A172 (cell line): ENCODE measurements at regions not wholly inside any gene's neighbourhood (a gene's known extent, or its start where the extent isn't known, plus 50 kb on each side); places are given as distances from the start of the nearest gene placed in this dataset.
"Not testable (repeated sequence)": the region's sequence is repeated elsewhere in the genome, so short reads cannot be mapped to it uniquely, and the experiment has no call there.

Experiments
- DNase-seq: peaks from one replicate; pipeline ENCODE4 v3.0.0-alpha.2; 2015; ENCODE audit warnings: low spot score

DNA sequence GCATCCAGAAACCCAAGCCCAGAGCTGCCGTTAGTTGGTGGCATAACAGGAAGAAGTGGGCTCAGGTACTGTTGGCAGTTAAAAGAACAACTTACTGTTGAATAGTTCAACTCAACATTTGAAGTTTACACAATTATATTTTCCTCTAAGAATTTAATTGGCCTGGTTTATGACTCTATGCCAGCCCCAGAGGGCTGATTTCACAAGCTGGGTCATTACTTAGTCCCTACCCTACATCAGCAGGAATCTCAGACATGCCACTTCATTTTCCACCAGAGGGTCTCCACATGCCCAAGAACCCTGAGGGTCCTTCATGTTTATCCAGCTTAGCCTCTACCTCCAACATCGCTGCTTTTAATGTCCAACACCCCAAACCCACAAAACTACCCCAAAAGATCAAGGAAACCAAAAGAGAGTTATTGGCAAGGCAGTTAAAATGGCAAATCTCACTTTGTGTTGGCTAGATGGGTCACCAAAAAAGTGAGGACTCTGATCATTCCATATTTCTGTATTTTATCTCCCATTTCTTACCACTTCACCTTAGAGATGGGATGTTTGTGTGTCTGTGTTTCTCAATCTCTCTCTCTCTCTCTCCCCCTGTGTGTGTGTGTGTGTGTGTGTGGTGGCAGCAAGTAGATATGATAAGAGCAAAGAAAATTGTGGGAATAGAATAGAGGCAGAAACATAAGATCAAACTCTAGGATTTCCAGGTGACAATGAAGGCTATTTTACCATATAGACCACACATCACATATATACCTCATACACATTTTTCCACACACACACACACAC, 112.5 kb upstream of the TBX18 start:
- no peak for DNase-seq

DNA sequence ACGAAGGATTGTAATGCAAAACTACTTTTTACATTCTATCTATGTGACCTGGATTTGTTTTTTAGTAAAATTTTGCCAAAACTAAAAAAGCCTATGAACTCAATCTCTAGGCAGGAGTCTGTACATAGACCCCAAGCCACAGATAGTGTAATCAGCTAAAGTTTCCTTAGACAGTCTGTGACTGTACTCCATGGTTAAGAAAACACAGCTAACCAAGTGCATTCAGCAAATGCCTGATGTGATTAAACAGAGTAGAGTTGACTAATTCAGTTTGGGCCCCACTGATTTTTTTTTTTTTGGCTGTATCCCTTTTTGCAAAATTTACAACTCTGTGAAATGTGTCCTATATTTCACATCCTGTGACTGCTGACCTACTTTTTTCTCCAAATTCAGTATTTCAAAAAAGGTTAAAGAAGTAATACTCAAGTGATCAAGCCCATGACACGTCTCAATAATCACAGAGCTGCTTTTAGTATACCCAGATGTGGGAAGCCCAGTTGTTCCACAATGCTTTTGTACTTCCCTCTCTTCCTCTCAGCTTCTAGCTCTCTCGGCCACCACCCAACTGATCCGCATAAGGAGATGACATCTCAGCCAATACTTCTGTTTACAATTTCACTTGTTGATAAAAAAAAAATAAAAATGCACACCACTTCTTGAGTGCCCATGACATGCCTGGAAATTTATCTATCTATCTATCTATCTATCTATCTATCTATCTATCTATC, 108.8 kb upstream of the TBX18 start:
- no peak for DNase-seq

DNA sequence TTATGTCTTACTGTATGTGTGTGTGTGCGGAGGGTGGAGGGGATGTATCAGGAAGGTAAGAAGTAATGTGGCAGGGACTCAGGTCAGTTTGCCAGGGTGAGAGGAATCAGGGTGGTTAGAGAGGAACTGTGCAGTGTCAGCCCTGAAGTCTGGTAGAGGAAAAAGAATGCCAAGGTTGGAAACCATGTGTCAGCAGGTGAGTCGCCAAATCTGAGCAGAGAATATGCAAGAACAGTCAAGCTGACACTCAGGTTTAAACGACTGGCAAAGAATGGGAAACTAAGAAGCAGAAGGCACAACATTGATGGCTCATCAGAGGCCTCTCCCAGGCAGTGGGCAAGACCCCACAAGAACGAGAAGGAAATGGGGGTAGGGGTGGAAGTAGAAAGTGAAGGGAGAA, 107.5 kb upstream of the TBX18 start:
- DNase-seq: no peak

DNA sequence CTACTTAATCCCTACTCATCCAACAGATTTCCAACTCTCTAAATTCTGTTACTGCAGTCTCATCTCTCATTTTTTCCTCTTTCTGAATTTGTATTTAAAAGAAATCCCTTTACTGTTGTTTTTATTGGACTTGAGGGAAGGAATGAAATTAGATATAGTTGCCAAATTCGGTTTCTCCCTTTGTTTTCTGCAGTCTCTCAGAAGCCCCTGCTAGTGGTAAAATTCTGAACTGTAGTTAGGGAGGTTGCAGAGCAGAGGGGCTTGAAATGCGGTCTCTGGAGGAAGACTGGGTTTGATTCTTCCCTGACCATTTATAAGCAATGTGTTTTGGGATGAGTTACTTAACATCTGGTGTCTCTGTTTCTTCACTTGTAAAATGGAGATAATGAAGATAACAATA, 106.3 kb upstream of the TBX18 start:
- DNase-seq: no peak

DNA sequence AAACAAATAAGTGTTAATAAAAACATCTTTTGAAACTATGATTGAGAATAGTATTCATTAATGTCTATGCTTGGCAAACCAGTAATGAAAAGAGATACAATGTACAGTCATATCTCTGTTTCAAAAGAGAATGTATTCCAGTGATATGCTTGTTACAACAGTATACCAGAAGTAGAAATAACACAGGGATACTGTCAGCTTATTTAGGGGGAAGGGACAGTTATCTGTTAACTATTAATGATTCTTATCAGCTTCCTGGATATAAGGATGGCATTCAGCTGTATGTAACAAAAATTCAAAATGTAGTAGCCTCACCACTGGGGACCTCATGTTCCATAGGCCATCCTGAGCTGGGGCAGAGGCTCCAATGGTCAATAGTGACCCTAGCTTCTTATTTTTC, 103.8 kb upstream of the TBX18 start:
- no peak for DNase-seq

DNA sequence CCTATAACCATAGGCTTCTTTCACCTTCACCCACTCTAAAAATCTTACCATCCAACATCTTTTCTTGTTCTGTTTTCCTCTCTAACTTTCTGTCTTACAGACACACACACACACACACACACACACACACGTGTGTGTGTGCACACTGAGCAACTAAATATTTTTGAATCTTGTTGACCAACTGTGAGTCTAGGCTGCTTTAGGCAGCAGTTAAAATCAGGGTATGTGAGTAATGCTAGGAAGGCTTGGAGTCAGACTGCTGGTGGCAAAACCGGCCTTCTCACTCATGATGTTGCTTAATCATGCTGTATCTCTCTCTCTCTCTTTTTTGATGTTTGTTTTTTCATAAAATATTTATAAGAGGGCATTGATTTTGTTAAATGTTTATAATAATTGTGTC, 103.1 kb upstream of the TBX18 start:
- no peak for DNase-seq

DNA sequence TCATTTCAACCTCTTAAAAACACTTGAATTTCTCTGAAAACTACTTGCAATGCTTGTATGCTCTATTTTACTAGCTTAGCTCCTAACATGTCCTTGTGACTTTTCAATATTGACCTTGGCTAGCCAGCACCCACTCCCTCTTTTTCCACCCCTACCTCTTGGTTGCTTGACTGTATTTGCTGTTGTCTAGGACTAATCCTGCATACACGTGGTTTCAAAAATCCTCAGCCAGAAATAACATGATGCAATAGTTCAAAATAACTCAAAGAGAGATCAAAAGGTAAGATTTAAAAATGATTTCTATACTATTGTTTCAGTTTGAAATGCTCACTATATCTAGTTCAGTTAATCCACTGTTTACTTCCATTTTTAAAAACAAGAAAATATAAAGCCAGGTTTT, 102.3 kb upstream of the TBX18 start:
- no peak for DNase-seq

DNA sequence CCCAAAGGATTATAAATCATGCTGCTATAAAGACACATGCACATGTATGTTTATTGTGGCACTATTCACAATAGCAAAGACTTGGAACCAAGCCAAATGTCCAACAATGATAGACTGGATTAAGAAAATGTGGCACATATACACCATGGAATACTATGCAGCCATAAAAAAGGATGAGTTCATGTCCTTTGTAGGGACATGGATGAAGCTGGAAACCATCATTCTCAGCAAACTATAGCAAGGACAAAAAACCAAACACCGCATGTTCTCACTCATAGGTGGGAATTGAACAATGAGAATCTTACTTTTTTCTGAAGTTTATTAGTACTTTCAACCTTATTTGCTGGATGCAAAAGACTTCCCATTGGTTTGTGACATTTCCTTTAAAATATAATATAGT, 101.0 kb upstream of the TBX18 start:
- DNase-seq: not testable (repeated sequence)

DNA sequence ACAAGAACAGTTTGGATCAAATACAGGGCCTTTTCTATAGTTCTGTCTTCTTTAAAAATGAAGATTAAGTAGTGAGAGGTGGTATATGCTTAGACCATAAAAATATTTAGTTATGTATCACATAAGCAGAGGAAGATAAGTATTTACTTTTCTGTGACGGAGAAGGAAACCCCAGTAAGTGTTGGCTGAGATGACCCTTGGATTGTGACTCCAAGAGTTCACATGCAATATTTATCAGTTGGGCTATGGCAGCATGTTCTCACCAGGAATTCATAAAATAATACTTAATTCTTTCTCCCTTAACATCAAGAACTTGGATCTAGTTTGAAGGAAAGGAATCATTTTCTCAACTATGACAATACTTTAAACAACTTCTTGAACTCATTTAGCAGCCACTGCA, 98.4 kb upstream of the TBX18 start:
- no peak for DNase-seq

DNA sequence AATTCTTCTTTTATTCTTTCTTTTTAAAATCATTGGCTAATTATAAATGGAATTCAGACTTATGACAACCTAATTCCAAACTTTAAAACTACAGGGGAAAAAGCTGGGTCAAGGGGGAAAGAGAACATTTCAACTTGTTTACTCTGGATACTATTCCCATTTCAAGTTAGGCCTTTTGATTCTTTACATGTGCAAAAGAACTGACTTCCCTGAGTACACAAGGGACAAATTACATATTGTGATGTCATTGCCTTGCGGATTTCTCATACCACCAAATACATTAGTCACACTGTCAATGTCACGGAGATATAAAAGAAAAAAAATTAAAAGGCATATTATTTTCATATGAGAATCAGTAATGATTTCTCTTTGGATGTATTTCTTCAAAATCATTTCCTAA, 96.5 kb upstream of the TBX18 start:
- no peak for DNase-seq

DNA sequence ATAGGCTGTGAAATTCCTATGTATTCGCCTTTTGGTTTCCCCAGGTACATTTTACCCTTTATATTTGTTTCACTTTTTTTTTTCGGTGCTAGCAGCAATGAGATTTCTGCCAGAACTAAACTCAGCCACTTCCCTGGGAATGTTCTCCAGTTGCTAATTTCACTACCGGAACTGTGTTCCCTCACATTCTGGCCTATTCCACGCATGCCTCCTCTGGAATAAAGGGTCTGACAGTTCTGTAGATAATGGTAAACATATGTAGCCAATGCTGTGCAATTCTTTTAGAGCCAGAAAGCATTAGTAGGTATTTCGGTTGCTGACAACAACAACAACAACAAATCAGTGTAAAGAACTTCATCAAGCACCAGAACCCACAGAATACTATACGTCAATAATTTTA, 96.1 kb upstream of the TBX18 start:
- DNase-seq: no peak

DNA sequence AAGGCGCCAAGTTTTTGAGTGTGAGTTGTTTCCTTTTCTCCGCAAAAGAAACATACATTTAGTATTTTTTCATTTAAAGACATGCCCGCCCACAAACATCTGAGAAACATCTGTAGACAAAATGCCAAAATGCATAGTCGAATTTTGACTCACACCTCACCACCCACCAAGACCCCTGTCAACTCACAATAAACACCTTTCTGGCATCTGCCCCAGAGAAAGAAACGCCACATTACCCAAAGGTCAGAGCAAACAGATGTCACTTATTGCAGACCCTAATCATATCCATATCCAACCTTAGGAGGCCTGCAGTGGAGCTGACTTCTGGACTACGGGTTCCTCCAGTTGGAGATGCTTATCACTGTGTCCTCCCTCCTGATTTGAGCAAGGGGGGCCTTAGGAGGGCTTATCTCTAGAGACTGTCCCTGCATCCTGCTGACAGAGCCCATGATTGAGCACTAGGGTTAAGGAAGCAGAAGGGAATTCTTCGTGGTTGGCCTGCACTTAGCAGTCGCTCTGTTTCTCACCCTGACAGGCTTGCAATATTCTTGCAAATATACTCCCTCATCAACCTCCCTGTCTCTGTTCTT, 90.5 kb upstream of the TBX18 start:
- no peak for DNase-seq

DNA sequence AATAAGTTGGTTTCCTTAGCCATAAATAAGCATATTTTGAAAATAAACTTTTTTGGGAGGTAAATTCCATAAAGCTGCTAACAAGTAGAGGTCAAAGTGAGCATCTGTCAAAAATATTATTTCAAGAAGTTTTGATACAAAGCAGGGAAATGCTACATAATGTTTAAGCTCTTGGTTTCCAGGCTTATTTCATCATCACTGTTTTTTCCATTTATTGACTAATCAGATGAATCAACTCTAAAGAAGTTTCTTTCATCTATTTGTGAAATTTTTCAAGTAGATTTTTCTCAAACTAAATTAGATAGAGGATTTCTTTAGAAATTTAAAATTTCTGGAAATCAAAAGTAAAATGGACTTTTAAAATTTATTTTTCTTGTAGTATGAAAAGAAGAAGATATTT, 89.5 kb upstream of the TBX18 start:
- DNase-seq: no peak

DNA sequence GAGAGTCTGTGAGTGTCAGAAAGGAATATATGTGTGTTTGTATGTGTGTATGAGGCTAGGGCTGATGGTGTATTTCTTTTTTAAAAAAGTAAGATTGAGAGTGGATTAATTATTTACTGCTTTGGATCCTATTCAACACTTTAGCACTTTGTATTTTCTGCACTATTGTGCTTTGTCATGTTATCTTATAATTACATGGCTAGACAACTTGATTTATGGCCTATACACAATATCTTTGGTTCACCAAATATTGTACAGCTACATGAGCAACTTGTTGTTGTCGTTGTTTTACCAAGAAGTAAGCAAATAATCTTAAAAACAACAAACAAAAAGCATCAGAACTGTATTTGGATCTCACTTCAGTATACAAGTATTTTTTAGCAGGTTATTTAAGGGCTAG, 84.6 kb upstream of the TBX18 start:
- DNase-seq: no peak

DNA sequence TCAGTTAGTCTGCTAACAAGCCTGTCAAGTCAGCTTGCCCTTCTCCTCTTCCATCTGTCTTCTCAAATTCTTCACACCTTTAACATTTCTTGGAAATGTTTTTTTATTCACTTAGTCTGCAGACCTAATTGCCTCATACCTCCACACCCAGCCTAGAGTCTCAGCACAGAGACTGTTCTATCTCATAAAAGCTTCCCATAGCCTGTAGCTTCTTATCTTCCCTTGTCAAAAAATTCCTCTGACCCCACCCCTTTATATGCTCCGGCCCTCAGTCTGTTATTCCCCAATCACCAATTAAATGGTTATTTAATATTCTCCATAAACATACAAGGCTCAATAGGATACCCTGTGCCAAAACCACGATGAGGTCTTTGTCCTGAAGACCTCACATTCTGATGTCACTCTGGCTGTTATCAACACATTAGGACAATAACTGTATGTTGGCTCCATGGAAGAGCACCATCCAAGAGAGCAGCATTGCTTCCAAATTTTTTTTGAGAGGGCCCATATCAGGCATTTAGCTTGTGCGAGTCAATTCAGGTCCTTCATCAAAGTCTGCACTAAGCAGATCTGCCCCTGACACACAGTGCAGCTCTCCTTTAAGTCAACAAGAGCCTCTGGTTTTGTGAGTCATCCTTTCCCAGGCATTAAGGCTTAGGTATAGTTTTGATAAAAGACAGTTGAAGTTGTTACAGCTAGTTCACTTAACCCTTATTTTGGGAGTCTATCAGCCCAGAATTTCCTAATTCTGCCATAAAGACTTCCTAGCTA, 83.2 kb upstream of the TBX18 start:
- peak; percentile 40 for DNase-seq

DNA sequence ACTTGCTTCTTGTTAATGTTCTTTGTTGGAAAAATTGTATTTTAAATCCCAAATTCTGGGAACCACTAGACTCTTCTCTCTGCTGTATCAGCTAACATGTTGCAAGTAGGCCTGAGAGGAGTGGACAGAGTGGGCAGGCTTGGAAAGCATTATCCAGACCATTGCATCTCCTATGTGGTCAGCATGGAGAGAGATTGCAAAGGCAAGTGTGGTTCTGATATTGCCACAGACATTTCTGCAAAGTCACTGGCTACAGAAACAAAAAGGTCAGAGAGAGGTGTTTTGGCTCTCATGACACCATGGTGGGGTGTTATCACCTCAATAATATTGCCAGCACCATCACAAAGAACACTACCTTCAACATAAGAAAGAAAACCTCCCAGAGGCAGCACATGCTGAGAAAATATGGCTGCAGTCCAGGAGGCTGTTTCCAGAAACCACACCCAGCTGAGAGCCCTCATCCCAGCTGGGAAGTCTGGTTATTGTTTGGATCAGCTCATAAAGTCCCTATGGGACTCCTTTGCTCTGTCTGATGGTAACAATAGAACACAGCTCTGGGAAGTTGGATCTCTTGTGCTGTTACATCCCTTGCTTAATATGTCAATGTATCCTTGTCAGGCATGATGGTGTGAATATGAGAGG, 78.2 kb upstream of the TBX18 start:
- DNase-seq: no peak

DNA sequence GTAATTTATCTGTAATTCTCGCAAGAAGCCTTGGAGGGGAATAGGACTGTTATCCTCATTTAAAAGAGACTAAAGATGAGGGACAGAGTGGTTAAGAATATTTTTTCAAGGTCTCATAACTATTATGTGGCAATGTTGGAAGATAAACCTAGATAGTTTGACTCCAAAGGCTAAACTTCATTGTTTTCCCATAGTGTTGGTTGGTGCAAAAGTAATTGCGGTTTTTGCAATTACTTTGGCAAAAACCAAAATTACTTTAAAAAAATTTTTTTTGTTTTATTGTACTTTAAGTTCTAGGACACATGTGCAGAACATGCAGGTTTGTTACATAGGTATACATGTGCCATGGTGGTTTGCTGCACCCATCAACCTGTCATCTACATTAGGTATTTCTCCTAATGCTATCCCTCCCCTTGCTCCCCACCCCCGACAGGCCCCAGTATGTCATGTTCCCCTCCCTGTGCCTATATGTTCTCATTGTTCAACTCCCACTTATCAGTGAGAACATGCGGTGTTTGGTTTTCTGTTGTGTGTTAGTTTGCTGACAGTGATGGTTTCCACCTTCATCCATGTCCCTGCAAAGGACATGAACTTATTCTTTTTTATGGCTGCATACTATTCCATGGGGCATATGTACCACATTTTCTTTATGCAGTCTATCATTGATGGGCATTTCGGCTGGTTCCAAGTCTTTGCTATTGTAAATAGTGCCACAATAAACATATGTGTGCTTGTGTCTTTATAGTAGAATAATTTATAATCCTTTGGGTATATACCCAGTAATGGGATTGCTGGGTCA, 72.9 kb upstream of the TBX18 start:
- DNase-seq: not testable (repeated sequence)

DNA sequence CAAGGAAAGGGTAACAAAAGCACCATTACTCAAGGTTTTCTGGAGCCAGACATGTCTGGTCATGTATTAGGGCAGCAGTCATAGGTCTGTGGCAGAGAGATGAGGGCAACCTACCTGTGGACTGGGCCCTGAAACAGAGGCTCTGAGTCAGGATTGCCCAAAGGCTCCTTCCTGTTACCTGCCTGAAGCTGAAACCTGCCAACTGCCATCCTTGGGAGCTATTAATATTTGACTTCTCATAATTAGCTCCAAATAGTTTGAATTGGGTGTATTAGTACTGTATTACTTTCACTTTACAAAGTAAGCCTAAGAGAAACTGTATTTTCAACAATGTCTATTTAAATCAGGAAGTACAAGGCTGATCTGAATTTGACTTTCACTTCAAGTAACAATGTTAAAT, 72.0 kb upstream of the TBX18 start:
- no peak for DNase-seq

DNA sequence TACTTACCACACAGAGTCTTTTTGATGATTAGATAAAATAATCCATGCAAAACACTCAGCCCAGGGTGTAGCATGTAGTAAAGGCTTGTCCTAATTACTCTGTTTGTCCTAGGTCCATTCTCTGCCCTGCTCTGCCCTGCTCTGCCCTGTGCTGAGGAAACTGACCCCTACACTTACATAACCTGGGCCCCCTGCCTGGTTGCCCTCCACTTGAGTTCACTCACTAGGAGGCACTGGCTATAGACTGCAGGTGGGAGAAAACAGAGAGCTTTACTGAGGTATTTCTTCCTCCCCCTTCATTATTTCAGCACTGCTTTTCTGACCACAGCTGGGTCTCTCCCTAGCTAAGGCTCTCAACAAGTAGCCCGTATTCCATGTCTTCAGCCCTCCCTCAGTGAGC, 70.9 kb upstream of the TBX18 start:
- DNase-seq: no peak

DNA sequence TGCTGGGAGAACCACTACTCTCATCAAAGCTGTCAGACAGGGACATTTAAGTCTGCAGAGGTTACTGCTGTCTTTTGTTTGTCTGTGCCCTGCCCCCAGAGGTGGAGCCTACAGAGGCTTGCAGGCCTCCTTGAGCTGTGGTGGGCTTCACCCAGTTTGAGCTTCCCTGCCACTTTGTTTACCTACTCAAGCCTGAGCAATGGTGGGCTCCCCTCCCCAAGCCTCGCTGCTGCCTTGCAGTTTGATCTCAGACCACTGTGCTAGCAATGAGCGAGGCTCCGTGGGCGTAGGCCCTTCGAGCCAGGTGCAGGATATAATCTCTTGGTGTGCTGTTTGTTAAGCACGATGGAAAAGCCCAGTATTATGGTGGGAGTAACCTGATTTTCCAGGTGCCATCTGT, 67.5 kb upstream of the TBX18 start:
- not testable (repeated sequence) for DNase-seq

DNA sequence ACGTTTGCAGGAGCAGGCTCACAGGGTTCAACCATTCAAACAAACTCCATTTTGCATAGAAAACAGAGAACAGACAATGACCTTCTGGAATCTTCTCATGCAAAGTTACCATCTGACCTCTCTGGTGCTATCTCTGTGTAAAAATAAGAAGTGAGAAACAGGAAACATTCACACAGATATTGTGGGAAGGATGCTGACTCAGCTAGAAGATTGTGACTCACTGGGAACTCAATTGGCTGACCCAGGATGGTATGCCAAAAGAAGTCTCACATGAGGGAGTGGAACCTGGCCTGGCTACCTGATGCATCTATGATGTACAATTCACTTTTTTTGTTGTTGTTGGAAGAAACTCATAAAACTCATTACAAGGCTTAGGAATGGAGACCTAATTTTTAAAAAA, 61.1 kb upstream of the TBX18 start:
- DNase-seq: peak; percentile 83
